Uterus (tissue), 3 donors: ENCODE measurements at regions not wholly inside any gene's neighbourhood (a gene's known extent, or its start where the extent isn't known, plus 50 kb on each side); places are given as distances from the start of the nearest gene placed in this dataset.

ENCODE experiments used
- DNase-seq, 2 donors: peaks; one replicate each; pipeline ENCODE4 v3.0.0-alpha.2; 2019 to 2020
- H3K27ac ChIP-seq, 2 donors: fragments of 200-600 bp; sonication (generic); 1 replicate in 1 of 2; 2 replicates in 1 of 2; pipeline ENCODE4 v1.5.1; 2016 to 2018
- H3K27me3 ChIP-seq, 2 donors: fragments of 200-600 bp; sonication (generic); one replicate each; pipeline ENCODE4 v1.5.1; 2018 to 2019; ENCODE audit warnings: control low read depth in 1 of 2
- H3K36me3 ChIP-seq, 2 donors: fragments of 200-600 bp; sonication (generic); one replicate each; pipeline ENCODE4 v1.5.1; 2019; ENCODE audit warnings: control low read depth in 1 of 2
- H3K4me1 ChIP-seq, 2 donors: fragments of 200-600 bp; sonication (generic); one replicate each; pipeline ENCODE4 v1.5.1; 2018 to 2019; ENCODE audit warnings: control low read depth in 1 of 2
- H3K4me3 ChIP-seq, 2 donors: fragments of 200-600 bp; sonication (generic); 1 replicate in 1 of 2; 2 replicates in 1 of 2; pipeline ENCODE4 v1.5.1; 2018 to 2019; ENCODE audit warnings: mild to moderate bottlenecking in 1 of 2
- H3K9me3 ChIP-seq, 2 donors: fragments of 200-600 bp; sonication (generic); one replicate each; pipeline ENCODE4 v1.5.1; 2019; ENCODE audit warnings: control low read depth in 1 of 2
- POLR2A ChIP-seq, 2 donors: fragments of 450-650 bp; IDR thresholded peaks; one replicate each; pipeline ENCODE4 v1.6.1; 2016; ENCODE audit warnings: antibody characterized with exemption in 2 of 2, mild to moderate bottlenecking in 1 of 2, moderate library complexity in 1 of 2
- intact Hi-C: fragments of 100-400 bp; cut with DNase I; formaldehyde crosslinking; loops from one replicate; pipeline ENCODE4 v1.15.1; 2023; ENCODE audit warnings: low total_unique reads
- TF ChIP-seq, protein P1 (sequence below), 4 experiments: fragments of 200-600 bp in 2 of 4; fragments of 450-650 bp in 2 of 4; sonication (generic) in 2 of 4; IDR thresholded peaks; one replicate each; pipeline ENCODE4 v1.5.1; 2016 to 2019; ENCODE audit warnings: antibody characterized with exemption in 4 of 4, mild to moderate bottlenecking in 2 of 4, moderate library complexity in 1 of 4
- donor health status: DM: yes; HTN: yes; CAD: no.

DNA sequence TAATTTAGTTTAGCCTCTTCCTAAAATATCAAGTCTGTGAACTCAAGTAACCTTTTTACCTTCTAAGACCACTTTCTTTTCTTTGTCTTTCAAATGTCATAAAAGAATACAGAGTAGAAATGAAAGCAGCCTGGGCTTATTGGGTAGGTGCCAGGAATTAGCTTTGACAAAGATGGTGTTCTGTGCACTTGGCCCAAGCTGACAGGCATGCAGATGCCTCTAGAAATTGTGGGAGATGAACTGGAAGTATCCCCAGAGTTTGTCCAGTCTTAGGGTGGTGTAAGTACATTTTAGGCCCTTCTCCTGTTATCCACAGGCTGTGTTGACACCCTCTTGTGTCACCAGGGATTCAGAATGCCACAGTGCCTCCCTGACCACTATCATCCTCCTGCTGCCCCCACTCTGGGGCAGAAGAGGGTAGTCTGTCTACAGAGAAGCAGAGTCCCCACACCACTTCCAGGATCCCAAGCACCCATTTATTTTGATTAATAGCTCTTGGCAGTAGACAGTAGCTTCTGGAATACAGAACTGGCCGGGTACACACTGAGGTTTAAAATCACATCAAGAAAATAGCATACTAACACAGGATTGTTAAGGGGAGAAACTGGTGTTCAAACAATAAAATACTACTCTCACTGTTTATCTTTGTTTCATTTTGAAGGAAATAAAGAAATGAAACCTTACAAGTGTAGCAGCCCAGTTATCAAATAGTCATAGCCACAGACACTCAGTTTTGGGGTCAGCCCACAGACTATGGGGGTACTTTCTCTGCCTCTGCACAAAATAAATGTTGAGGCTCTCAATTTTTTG is 343.2 kb downstream of the KCNRG start:
- intact Hi-C loops = no loop called here
- Histone ChIP-seq H3K36me3 (no peaks in the 10 kb centered on the region), H3K4me1 (peaks cover 0 to 4% of the 10 kb centered on the region in 2 donors)

DNA sequence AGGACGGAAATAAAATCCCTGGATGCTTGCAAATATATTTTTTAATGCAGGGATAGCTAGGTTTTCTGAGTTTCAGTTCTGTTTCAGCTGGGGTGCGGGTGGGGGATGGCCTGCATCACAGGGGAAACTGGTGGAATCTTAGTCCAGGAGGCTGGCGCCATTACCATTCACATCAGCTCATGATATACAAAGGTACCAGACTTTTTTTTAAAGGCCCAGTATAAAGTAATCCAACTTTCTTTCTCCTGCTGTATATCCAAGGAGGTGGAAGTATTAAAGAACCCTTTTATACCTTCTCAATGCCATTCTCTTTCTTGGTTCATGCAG is 343.8 kb downstream of the KCNRG start:
- intact Hi-C loops = no loop called here
- Histone ChIP-seq H3K9me3 (no peaks in the 10 kb centered on the region), H3K27ac (peak overlapping the region; percentile 71 to 79), H3K36me3 (no peaks in the 10 kb centered on the region), H3K4me1 (peaks cover 0 to 4% of the 10 kb centered on the region in 2 donors), H3K27me3 (no peaks in the 10 kb centered on the region), H3K4me3 (no peak overlapping the region)
- TF ChIP-seq POLR2A (IDR thresholded peaks at IDR 0.05) = no peak
- TF ChIP-seq, protein P1, sequence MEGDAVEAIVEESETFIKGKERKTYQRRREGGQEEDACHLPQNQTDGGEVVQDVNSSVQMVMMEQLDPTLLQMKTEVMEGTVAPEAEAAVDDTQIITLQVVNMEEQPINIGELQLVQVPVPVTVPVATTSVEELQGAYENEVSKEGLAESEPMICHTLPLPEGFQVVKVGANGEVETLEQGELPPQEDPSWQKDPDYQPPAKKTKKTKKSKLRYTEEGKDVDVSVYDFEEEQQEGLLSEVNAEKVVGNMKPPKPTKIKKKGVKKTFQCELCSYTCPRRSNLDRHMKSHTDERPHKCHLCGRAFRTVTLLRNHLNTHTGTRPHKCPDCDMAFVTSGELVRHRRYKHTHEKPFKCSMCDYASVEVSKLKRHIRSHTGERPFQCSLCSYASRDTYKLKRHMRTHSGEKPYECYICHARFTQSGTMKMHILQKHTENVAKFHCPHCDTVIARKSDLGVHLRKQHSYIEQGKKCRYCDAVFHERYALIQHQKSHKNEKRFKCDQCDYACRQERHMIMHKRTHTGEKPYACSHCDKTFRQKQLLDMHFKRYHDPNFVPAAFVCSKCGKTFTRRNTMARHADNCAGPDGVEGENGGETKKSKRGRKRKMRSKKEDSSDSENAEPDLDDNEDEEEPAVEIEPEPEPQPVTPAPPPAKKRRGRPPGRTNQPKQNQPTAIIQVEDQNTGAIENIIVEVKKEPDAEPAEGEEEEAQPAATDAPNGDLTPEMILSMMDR (IDR thresholded peaks at IDR 0.05) = no peak
- no peak for DNase-seq

More for the DNA sequence above, 343.2 kb downstream of the KCNRG start:
- Histone ChIP-seq H3K9me3 (no peaks in the 10 kb centered on the region), H3K27ac (peak overlapping the region; percentile 71 to 79), H3K4me3 (no peak overlapping the region), H3K27me3 (no peaks in the 10 kb centered on the region)
- DNase-seq = peak; percentile 18 to 28
- TF ChIP-seq POLR2A (IDR thresholded peaks at IDR 0.05) = no peak
- TF ChIP-seq, protein P1 (IDR thresholded peaks at IDR 0.05) = no peak

DNA sequence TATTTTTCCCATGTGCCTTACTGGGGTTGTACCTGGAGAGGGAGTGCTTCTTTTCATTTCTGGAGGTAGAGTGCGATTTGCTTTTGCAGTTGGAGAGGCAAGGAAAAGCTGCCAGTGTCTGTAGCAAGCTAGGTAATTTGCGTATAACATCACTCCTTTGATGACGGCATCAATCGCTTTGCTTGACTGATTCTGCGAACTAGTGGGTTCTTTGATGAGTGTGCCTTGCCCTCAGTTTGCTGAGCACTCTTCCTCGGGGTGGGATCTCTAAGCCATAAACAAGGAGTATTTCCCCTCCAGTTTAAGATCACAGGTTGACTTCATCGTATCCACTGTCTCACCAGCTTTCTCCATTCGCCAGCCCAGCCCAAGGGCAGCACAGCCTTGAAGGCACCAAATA is 344.5 kb downstream of the KCNRG start:
- intact Hi-C loops = no loop called here
- Histone ChIP-seq H3K36me3 (no peaks in the 10 kb centered on the region), H3K9me3 (no peaks in the 10 kb centered on the region), H3K4me3 (no peak overlapping the region), H3K4me1 (peaks cover 0 to 4% of the 10 kb centered on the region in 2 donors), H3K27me3 (no peaks in the 10 kb centered on the region), H3K27ac (no peak overlapping the region)
- DNase-seq = no peak
- TF ChIP-seq, protein P1 (IDR thresholded peaks at IDR 0.05) = no peak
- no peak for TF ChIP-seq POLR2A (IDR thresholded peaks at IDR 0.05)

DNA sequence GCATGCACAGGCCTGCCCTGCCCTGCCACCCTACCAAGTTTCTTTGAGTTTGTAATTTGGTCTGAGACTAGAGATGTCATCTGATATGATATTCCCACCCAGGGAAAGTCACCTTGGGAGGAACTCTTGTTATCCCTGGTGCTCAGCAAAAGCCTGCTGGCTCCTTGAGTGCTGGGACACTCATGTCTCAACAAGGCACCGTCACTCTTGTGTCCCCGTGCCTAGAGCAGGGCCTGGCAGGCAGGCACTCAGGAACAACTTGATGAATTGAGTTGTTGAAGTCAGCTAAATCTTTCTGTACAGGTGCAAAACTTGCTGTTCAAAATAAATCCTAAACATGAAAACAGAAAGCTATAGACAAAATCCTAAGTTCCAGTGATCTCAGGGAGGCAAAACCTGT is 345.4 kb downstream of the KCNRG start:
- Histone ChIP-seq H3K4me3 (no peak overlapping the region), H3K27ac (no peak overlapping the region), H3K9me3 (no peaks in the 10 kb centered on the region), H3K36me3 (no peaks in the 10 kb centered on the region), H3K4me1 (peaks cover 0 to 4% of the 10 kb centered on the region in 2 donors), H3K27me3 (no peaks in the 10 kb centered on the region)
- intact Hi-C loops = no loop called here
- TF ChIP-seq POLR2A (IDR thresholded peaks at IDR 0.05) = no peak
- TF ChIP-seq, protein P1 (IDR thresholded peaks at IDR 0.05) = no peak
- DNase-seq = no peak

DNA sequence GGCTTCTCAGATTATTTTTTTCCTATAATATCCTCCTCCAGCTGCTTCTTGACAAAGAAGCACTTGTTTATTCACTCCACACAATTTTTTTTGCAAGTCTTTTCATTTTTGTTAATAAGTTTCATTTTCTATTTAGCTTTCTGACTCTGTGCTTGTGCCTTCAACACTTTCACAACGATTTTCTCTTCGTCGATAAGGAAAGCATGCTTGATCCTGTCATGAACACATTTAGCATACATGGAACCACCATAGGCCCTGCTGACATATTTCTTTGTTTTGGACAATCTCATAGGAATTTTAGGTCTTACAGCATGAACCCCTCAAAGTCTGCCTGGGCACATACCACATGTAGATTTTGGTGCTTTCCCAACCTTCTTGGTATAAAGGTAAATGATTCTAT is 346.0 kb downstream of the KCNRG start:
- Histone ChIP-seq H3K36me3 (no peaks in the 10 kb centered on the region), H3K27ac (no peak overlapping the region), H3K4me1 (peaks cover 0 to 4% of the 10 kb centered on the region in 2 donors), H3K27me3 (no peaks in the 10 kb centered on the region), H3K9me3 (no peaks in the 10 kb centered on the region), H3K4me3 (no peak overlapping the region)
- intact Hi-C loops = no loop called here
- DNase-seq = no peak
- TF ChIP-seq, protein P1 (IDR thresholded peaks at IDR 0.05) = no peak
- TF ChIP-seq POLR2A (IDR thresholded peaks at IDR 0.05) = no peak
